Astrocyte (in vitro differentiated cells and primary cell): ENCODE measurements at regions not wholly inside any gene's neighbourhood (a gene's known extent, or its start where the extent isn't known, plus 50 kb on each side); places are given as distances from the start of the nearest gene placed in this dataset.

Source experiments
- CTCF ChIP-seq: IDR thresholded peaks from 2 replicates; pipeline ENCODE4 v1.5.1; 2011; ENCODE audit warnings: low read depth, mild to moderate bottlenecking, inconsistent platforms, low read length, moderate library complexity; ENCODE audit not compliant: insufficient read depth
- EZH2 ChIP-seq: IDR thresholded peaks from 2 replicates; pipeline ENCODE4 v1.6.1; 2012; ENCODE audit warnings: mild to moderate bottlenecking, low read length, inconsistent platforms; ENCODE audit not compliant: insufficient read depth

DNA sequence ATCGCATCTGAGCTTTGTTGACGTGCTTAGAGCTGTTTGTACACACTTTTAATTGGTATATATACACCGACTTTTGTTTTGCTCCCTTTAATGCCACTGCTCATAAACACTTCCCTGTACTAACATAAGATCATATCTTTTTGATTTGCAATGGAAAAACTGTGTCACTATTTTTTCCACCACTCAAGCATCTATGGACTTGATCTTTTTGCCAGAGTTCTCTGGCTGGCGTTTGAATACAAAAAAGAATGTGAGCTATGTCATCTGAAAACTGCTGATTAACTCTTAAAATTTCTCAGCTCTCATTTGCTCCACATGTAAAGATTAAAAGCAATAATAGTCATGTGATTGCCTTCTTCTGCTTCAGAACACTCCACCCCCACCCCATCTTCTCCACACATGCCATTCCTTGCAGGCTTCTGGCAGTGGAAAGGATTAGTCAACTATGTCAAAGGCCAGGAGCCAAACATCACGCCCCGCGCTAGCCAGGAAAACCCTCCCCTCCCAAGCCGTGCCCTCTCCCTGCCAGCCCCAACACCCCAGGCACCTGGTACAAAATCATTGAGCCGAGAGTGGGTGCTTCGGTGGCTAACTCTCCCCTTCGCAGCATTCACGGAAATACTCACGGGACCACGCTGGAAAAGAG lies 123.4 kb upstream of the MEF2A start:
- TF ChIP-seq CTCF (no peak), EZH2 (no peak)
